ENCODE measurements at regions not wholly inside any gene's neighbourhood (a gene's known extent, or its start where the extent isn't known, plus 50 kb on each side); places are given as distances from the start of the nearest gene placed in this dataset.

- intact Hi-C loops (cut with DNase I; ENCODE audit: low total_unique reads), result no loop called here
- TF ChIP-seq POLR2AphosphoS5 (IDR thresholded peaks at IDR 0.05) (no peak), POLR2A (IDR thresholded peaks at IDR 0.05) (no peak), CTCF (IDR thresholded peaks at IDR 0.05 in 8 of 11, conservative IDR thresholded peaks at IDR 0.05 in 3 of 11) (no peak)
- H3K27ac ChIP-seq, result no peak overlapping the region
- H3K9me3 ChIP-seq, result peaks cover 0 to 13% (median 0%) of the 10 kb centered on the region in 8 donors
- H3K27me3 ChIP-seq (replicated peaks in 1 of 7), result no peaks in the 10 kb centered on the region
- no peak overlapping the region for H3K4me3 ChIP-seq
- H3K4me1 ChIP-seq, result no peaks in the 10 kb centered on the region
- no peaks in the 10 kb centered on the region for H3K36me3 ChIP-seq
- 88 to 95% (median 92%) methylated on average over 10 of the region's 10 CpGs for WGBS, 5 donors
- DNase-seq, result peak; percentile 52
Observed at GRCh38 chr2:192827735-192828134, 633.0 kb upstream of the TMEFF2 start.

DNA sequence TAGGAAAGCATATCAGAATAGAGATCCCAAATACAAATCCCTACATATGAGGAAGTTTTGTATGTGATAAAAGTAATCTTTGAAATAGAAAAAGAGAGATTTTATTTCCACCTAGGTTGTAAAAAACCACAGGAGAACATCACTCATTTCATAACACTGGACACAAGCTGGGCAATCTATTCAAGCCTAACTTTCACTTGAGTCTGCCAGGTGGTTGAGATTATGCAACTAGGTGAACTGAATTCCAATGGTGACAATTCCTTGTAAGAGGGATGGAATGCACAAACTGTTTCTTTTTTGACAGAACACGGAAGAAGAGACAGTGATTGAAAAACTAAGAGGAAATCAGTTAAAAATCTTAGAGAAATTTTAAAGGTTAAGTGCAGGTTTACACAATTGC, 619.6 kb upstream of the TMEFF2 start:
- H3K27ac ChIP-seq, result no peak overlapping the region
- WGBS, 5 donors, result 71 to 84% (median 73%) methylated on average over 1 of the region's 1 CpG
- H3K27me3 ChIP-seq (replicated peaks in 1 of 7), result no peaks in the 10 kb centered on the region
- H3K36me3 ChIP-seq, result no peaks in the 10 kb centered on the region
- H3K4me1 ChIP-seq, result no peaks in the 10 kb centered on the region
- peaks cover 0 to 17% (median 1%) of the 10 kb centered on the region in 8 donors for H3K9me3 ChIP-seq
- intact Hi-C loops (cut with DNase I; ENCODE audit: low total_unique reads), result no loop called here
- H3K4me3 ChIP-seq, result no peak overlapping the region
- TF ChIP-seq POLR2AphosphoS5 (IDR thresholded peaks at IDR 0.05), result no peak
- no peak for TF ChIP-seq CTCF (IDR thresholded peaks at IDR 0.05 in 8 of 11, conservative IDR thresholded peaks at IDR 0.05 in 3 of 11)
- TF ChIP-seq POLR2A (IDR thresholded peaks at IDR 0.05), result no peak
- DNase-seq, result no peak

- Histone ChIP-seq H3K4me1 (no peaks in the 10 kb centered on the region), H3K36me3 (no peaks in the 10 kb centered on the region), H3K27me3 (replicated peaks in 1 of 7) (no peaks in the 10 kb centered on the region), H3K27ac (no peak overlapping the region), H3K4me3 (no peak overlapping the region), H3K9me3 (peaks cover 0 to 15% (median 8%) of the 10 kb centered on the region in 8 donors)
- intact Hi-C loops (cut with DNase I; ENCODE audit: low total_unique reads), result no loop called here
- DNase-seq, result no peak
- TF ChIP-seq POLR2AphosphoS5 (IDR thresholded peaks at IDR 0.05), result no peak
- TF ChIP-seq POLR2A (IDR thresholded peaks at IDR 0.05), result no peak
- TF ChIP-seq CTCF (IDR thresholded peaks at IDR 0.05 in 8 of 11, conservative IDR thresholded peaks at IDR 0.05 in 3 of 11), result no peak
Observed at GRCh38 chr2:192813341-192813740, 618.6 kb upstream of the TMEFF2 start.

- TF ChIP-seq CTCF (IDR thresholded peaks at IDR 0.05 in 8 of 11, conservative IDR thresholded peaks at IDR 0.05 in 3 of 11), result no peak
- TF ChIP-seq POLR2AphosphoS5 (IDR thresholded peaks at IDR 0.05), result no peak
- no peak for TF ChIP-seq POLR2A (IDR thresholded peaks at IDR 0.05)
- Histone ChIP-seq H3K4me3 (no peak overlapping the region), H3K36me3 (no peaks in the 10 kb centered on the region), H3K27ac (no peak overlapping the region), H3K4me1 (no peaks in the 10 kb centered on the region), H3K27me3 (replicated peaks in 1 of 7) (no peaks in the 10 kb centered on the region), H3K9me3 (peaks cover 0 to 25% (median 16%) of the 10 kb centered on the region in 8 donors)
- WGBS, 5 donors, result 67 to 87% (median 73%) methylated on average over 2 of the region's 2 CpGs
- no peak for DNase-seq
- intact Hi-C loops (cut with DNase I; ENCODE audit: low total_unique reads), result no loop called here
Observed at GRCh38 chr2:192809173-192809572, 614.4 kb upstream of the TMEFF2 start.

Data from spleen (tissue), 11 donors.